ENCODE measurements at regions not wholly inside any gene's neighbourhood (a gene's known extent, or its start where the extent isn't known, plus 50 kb on each side); places are given as distances from the start of the nearest gene placed in this dataset.
"Not testable (repeated sequence)": the region's sequence is repeated elsewhere in the genome, so short reads cannot be mapped to it uniquely, and the experiment has no call there.

- POLR2A ChIA-PET: no interaction called here
- no peak overlapping the region for H3K27ac Mint-ChIP-seq
- no peak overlapping the region for H3K4me3 Mint-ChIP-seq
- ATAC-seq (no peak), DNase-seq (no peak)
- H3K36me3 Mint-ChIP-seq: no peaks in the 10 kb centered on the region
- peaks cover 0 to 4% (median 0%) of the 10 kb centered on the region in 9 donors for H3K9me3 Mint-ChIP-seq
- no peaks in the 10 kb centered on the region for H3K4me1 Mint-ChIP-seq
- H3K27me3 Mint-ChIP-seq: peaks cover 27 to 39% (median 34%) of the 10 kb centered on the region in 5 donors
These were observed 84.4 kb upstream of the DHRS4 start for GRCh38 chr14:23869078-23869719.

GRCh38 chr14:23876160-23876750 is 77.3 kb upstream of the DHRS4 start:
- H3K27ac Mint-ChIP-seq: no peak overlapping the region
- peaks cover 10 to 31% (median 18%) of the 10 kb centered on the region in 5 donors for H3K27me3 Mint-ChIP-seq
- POLR2A ChIA-PET: no interaction called here
- H3K9me3 Mint-ChIP-seq: peaks cover 0 to 3% (median 0%) of the 10 kb centered on the region in 9 donors
- no peak overlapping the region for H3K4me3 Mint-ChIP-seq
- no peaks in the 10 kb centered on the region for H3K4me1 Mint-ChIP-seq
- ATAC-seq (no peak), DNase-seq (no peak)
- peaks cover 0 to 2% (median 0%) of the 10 kb centered on the region in 3 donors for H3K36me3 Mint-ChIP-seq

GRCh38 chr14:23877111-23877510 is 76.5 kb upstream of the DHRS4 start:
- Mint-ChIP-seq H3K36me3 (peaks cover 0 to 2% (median 0%) of the 10 kb centered on the region in 3 donors), H3K4me3 (no peak overlapping the region), H3K4me1 (no peaks in the 10 kb centered on the region), H3K27ac (no peak overlapping the region), H3K27me3 (peaks cover 10 to 31% (median 18%) of the 10 kb centered on the region in 5 donors), H3K9me3 (peaks cover 0 to 3% (median 0%) of the 10 kb centered on the region in 9 donors)
- POLR2A ChIA-PET: no interaction called here
- no peak for DNase-seq
- no peak for ATAC-seq

GRCh38 chr14:23877538-23878180 is 75.9 kb upstream of the DHRS4 start:
- H3K36me3 Mint-ChIP-seq: peaks cover 0 to 2% (median 0%) of the 10 kb centered on the region in 3 donors
- peaks cover 10 to 31% (median 18%) of the 10 kb centered on the region in 5 donors for H3K27me3 Mint-ChIP-seq
- ATAC-seq: no peak
- POLR2A ChIA-PET: no interaction called here
- H3K9me3 Mint-ChIP-seq: peaks cover 0 to 3% (median 0%) of the 10 kb centered on the region in 9 donors
- no peak for DNase-seq
- no peaks in the 10 kb centered on the region for H3K4me1 Mint-ChIP-seq
- no peak overlapping the region for H3K27ac Mint-ChIP-seq
- H3K4me3 Mint-ChIP-seq: no peak overlapping the region

- POLR2A ChIA-PET: no interaction called here
- Mint-ChIP-seq H3K27me3 (peaks cover 5 to 20% (median 7%) of the 10 kb centered on the region in 5 donors), H3K4me1 (no peaks in the 10 kb centered on the region), H3K36me3 (peaks cover 0 to under 1% (median 0%) of the 10 kb centered on the region in 3 donors), H3K9me3 (peaks cover 0 to 3% (median 0%) of the 10 kb centered on the region in 9 donors), H3K4me3 (no peak overlapping the region), H3K27ac (no peak overlapping the region)
- DNase-seq (no peak), ATAC-seq (no peak)
These were observed 72.3 kb upstream of the DHRS4 start for GRCh38 chr14:23881282-23881681.

- peaks cover 0 to 14% (median 6%) of the 10 kb centered on the region in 9 donors for H3K9me3 Mint-ChIP-seq
- H3K27ac Mint-ChIP-seq: no peak overlapping the region
- peaks cover 0 to 8% (median 5%) of the 10 kb centered on the region in 3 donors for H3K36me3 Mint-ChIP-seq
- no peaks in the 10 kb centered on the region for H3K4me1 Mint-ChIP-seq
- DNase-seq: no peak
- peaks cover 9 to 20% (median 11%) of the 10 kb centered on the region in 5 donors for H3K27me3 Mint-ChIP-seq
- no peak overlapping the region for H3K4me3 Mint-ChIP-seq
- POLR2A ChIA-PET: no interaction called here
- ATAC-seq: no peak
These were observed 69.7 kb upstream of the DHRS4 start for GRCh38 chr14:23883684-23884540.

GRCh38 chr14:23884541-23884904 is 69.0 kb upstream of the DHRS4 start:
- POLR2A ChIA-PET: no interaction called here
- H3K27ac Mint-ChIP-seq: no peak overlapping the region
- H3K27me3 Mint-ChIP-seq: peaks cover 13 to 21% (median 16%) of the 10 kb centered on the region in 5 donors
- no peaks in the 10 kb centered on the region for H3K4me1 Mint-ChIP-seq
- DNase-seq: no peak
- no peak overlapping the region for H3K4me3 Mint-ChIP-seq
- peaks cover 0 to 8% (median 5%) of the 10 kb centered on the region in 3 donors for H3K36me3 Mint-ChIP-seq
- ATAC-seq: no peak
- peaks cover 0 to 14% (median 6%) of the 10 kb centered on the region in 9 donors for H3K9me3 Mint-ChIP-seq

GRCh38 chr14:23887536-23887935 is 66.0 kb upstream of the DHRS4 start:
- DNase-seq (no peak), ATAC-seq (no peak)
- POLR2A ChIA-PET: no interaction called here
- Mint-ChIP-seq H3K36me3 (peaks cover 0 to 8% (median 5%) of the 10 kb centered on the region in 3 donors), H3K4me3 (no peak overlapping the region), H3K27ac (no peak overlapping the region), H3K27me3 (peaks cover 17 to 36% (median 19%) of the 10 kb centered on the region in 5 donors), H3K4me1 (no peaks in the 10 kb centered on the region), H3K9me3 (peaks cover 0 to 14% (median 6%) of the 10 kb centered on the region in 9 donors)

GRCh38 chr14:23891717-23892116 is 61.9 kb upstream of the DHRS4 start:
- H3K9me3 Mint-ChIP-seq: peaks cover 0 to 14% (median 6%) of the 10 kb centered on the region in 9 donors
- POLR2A ChIA-PET, H3K4me3 Mint-ChIP-seq, H3K4me1 Mint-ChIP-seq, H3K36me3 Mint-ChIP-seq, DNase-seq, H3K27ac Mint-ChIP-seq, ATAC-seq: not testable (repeated sequence)
- H3K27me3 Mint-ChIP-seq: peaks cover 19 to 27% (median 20%) of the 10 kb centered on the region in 5 donors

- H3K27ac Mint-ChIP-seq, ATAC-seq, H3K36me3 Mint-ChIP-seq, POLR2A ChIA-PET, H3K4me1 Mint-ChIP-seq, H3K4me3 Mint-ChIP-seq, DNase-seq: not testable (repeated sequence)
- peaks cover 0 to 12% (median 6%) of the 10 kb centered on the region in 9 donors for H3K9me3 Mint-ChIP-seq
- peaks cover 15 to 22% (median 16%) of the 10 kb centered on the region in 5 donors for H3K27me3 Mint-ChIP-seq
These were observed 61.3 kb upstream of the DHRS4 start for GRCh38 chr14:23892289-23892688.

GRCh38 chr14:23894362-23895052 is 59.1 kb upstream of the DHRS4 start:
- POLR2A ChIA-PET: no interaction called here
- Mint-ChIP-seq H3K36me3 (no peaks in the 10 kb centered on the region), H3K4me3 (no peak overlapping the region), H3K27ac (no peak overlapping the region), H3K4me1 (no peaks in the 10 kb centered on the region), H3K9me3 (peaks cover 0 to 7% (median 0%) of the 10 kb centered on the region in 9 donors), H3K27me3 (peaks cover 4 to 16% (median 5%) of the 10 kb centered on the region in 5 donors)
- DNase-seq (no peak), ATAC-seq (no peak)

- H3K4me3 Mint-ChIP-seq: no peak overlapping the region
- no peak for DNase-seq
- no peak overlapping the region for H3K27ac Mint-ChIP-seq
- H3K36me3 Mint-ChIP-seq: peaks cover 0 to 3% (median 0%) of the 10 kb centered on the region in 3 donors
- H3K9me3 Mint-ChIP-seq: peaks cover 0 to 7% (median 0%) of the 10 kb centered on the region in 9 donors
- POLR2A ChIA-PET: no interaction called here
- no peak for ATAC-seq
- H3K4me1 Mint-ChIP-seq: no peaks in the 10 kb centered on the region
- H3K27me3 Mint-ChIP-seq: peaks cover 3 to 16% (median 6%) of the 10 kb centered on the region in 5 donors
These were observed 58.5 kb upstream of the DHRS4 start for GRCh38 chr14:23895053-23895419.
